Kidney capillary endothelial cell (primary cell): ENCODE measurements at regions not wholly inside any gene's neighbourhood (a gene's known extent, or its start where the extent isn't known, plus 50 kb on each side); places are given as distances from the start of the nearest gene placed in this dataset.

Source experiments
- DNase-seq: peaks from one replicate; pipeline ENCODE4 v3.0.0-alpha.2; 2018; ENCODE audit warnings: low spot score

GRCh38 chr14:50038398-50039119 lies 77.8 kb downstream of the VCPKMT start:
- DNase-seq, result peak; percentile 48

- no peak for DNase-seq
Measured at GRCh38 chr14:50039120-50039517, 77.3 kb downstream of the VCPKMT start.

- no peak for DNase-seq
Measured at GRCh38 chr14:50039734-50040400, 76.5 kb downstream of the VCPKMT start.

- peak; percentile 89 for DNase-seq
Measured at GRCh38 chr14:50040401-50040775, 76.0 kb downstream of the VCPKMT start.

- DNase-seq, result peak; percentile 57
Measured at GRCh38 chr14:50040895-50041465, 75.4 kb downstream of the VCPKMT start.

GRCh38 chr14:50041980-50042379 lies 74.4 kb downstream of the VCPKMT start:
- no peak for DNase-seq

- no peak for DNase-seq
Measured at GRCh38 chr14:50044042-50044651, 72.2 kb downstream of the VCPKMT start.

- peak; percentile 73 for DNase-seq
Measured at GRCh38 chr14:50045039-50045711, 71.2 kb downstream of the VCPKMT start.

- DNase-seq, result no peak
Measured at GRCh38 chr14:50045837-50046236, 70.5 kb downstream of the VCPKMT start.

- DNase-seq, result peak; percentile 82
Measured at GRCh38 chr14:50047274-50047676, 69.1 kb downstream of the VCPKMT start.

- no peak for DNase-seq
Measured at GRCh38 chr14:50049093-50049492, 67.3 kb downstream of the VCPKMT start.

GRCh38 chr14:50049703-50050570 lies 66.4 kb downstream of the VCPKMT start:
- no peak for DNase-seq

- DNase-seq, result no peak
Measured at GRCh38 chr14:50051106-50051505, 65.3 kb downstream of the VCPKMT start.

GRCh38 chr14:50051706-50052105 lies 64.7 kb downstream of the VCPKMT start:
- no peak for DNase-seq

GRCh38 chr14:50052517-50052916 lies 63.9 kb downstream of the VCPKMT start:
- DNase-seq, result no peak

- DNase-seq, result no peak
Measured at GRCh38 chr14:50053935-50054334, 62.4 kb downstream of the VCPKMT start.

GRCh38 chr14:50055461-50056228 lies 60.7 kb downstream of the VCPKMT start:
- DNase-seq, result no peak

- peak; percentile 18 for DNase-seq
Measured at GRCh38 chr14:50056435-50056834, 59.9 kb downstream of the VCPKMT start.

- no peak for DNase-seq
Measured at GRCh38 chr14:50057331-50057730, 59.0 kb downstream of the VCPKMT start.

- DNase-seq, result no peak
Measured at GRCh38 chr14:50058113-50058512, 58.3 kb downstream of the VCPKMT start.
